ENCODE measurements at regions not wholly inside any gene's neighbourhood (a gene's known extent, or its start where the extent isn't known, plus 50 kb on each side); places are given as distances from the start of the nearest gene placed in this dataset.

DNA sequence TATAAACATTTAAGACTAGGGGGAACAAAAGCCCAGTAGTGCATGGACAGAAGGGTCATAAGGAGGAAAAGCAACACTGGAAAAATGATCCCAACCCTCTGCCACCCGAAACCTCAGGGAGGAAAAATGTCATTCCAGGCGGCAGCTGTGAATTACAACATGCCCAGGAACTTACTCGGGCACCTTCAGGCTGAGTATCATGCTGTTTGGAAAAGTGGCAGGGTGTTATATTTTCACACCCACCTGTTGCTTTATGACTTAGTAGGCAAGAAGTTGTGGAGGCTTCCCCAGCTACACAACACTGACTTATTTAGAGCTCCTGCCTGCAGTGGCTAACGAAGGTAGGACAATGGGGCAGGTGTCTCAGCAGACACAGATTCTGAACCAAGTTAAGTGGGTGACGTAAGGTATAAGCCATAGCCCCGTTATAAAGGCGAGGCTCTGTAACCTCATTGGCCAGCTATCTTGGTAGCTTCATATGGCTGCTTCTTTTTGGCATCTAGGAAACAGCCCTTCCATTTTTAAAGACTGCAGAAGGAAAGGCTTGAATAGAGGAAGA lies 96.1 kb upstream of the IFNG-AS1 start:
- TF ChIP-seq, protein P1, sequence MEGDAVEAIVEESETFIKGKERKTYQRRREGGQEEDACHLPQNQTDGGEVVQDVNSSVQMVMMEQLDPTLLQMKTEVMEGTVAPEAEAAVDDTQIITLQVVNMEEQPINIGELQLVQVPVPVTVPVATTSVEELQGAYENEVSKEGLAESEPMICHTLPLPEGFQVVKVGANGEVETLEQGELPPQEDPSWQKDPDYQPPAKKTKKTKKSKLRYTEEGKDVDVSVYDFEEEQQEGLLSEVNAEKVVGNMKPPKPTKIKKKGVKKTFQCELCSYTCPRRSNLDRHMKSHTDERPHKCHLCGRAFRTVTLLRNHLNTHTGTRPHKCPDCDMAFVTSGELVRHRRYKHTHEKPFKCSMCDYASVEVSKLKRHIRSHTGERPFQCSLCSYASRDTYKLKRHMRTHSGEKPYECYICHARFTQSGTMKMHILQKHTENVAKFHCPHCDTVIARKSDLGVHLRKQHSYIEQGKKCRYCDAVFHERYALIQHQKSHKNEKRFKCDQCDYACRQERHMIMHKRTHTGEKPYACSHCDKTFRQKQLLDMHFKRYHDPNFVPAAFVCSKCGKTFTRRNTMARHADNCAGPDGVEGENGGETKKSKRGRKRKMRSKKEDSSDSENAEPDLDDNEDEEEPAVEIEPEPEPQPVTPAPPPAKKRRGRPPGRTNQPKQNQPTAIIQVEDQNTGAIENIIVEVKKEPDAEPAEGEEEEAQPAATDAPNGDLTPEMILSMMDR (IDR thresholded peaks at IDR 0.05; ENCODE audit: insufficient read depth, low read depth, low read length) = no peak
- no peak for TF ChIP-seq EZH2 (IDR thresholded peaks at IDR 0.05; ENCODE audit: insufficient read depth, low read length)
